ENCODE measurements at regions not wholly inside any gene's neighbourhood (a gene's known extent, or its start where the extent isn't known, plus 50 kb on each side); places are given as distances from the start of the nearest gene placed in this dataset.

- H3K36me3 ChIP-seq (ENCODE audit: low read depth): no peaks in the 10 kb centered on the region
- H3K4me3 ChIP-seq: no peak overlapping the region
- H3K4me1 ChIP-seq (ENCODE audit: low read depth): peaks cover 3% of the 10 kb centered on the region
- peak in 2 of 3 donors; percentile 59 to 60 for DNase-seq
- TF ChIP-seq CTCF (IDR thresholded peaks at IDR 0.05): peak; percentile 9
- H3K9me3 ChIP-seq: no peaks in the 10 kb centered on the region
- ATAC-seq: peak; percentile 69
- intact Hi-C loops (cut with DNase I, micrococcal nuclease): no loop called here
These were observed 114.8 kb upstream of the CD93 start for GRCh38 chr20:23200914-23201313.

DNA sequence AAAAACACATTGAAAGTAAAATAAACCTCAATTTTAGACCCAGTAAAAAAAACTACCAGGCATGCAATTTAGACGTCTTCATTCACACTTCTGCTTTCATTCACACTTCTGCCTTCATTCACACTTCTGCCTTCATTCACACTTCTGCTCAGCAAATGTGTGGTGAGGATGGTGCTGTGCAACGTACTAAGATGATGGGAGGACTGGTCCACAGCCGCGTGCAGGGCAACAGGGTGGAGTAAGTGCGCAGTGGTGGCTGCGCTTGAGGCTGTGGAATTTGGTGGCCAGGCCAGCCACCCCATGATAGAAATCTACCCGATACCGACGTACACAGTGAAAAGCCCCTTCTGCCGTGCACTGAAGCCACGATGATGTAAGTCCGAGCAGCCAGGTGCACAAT lies 114.3 kb upstream of the CD93 start:
- peaks cover 3% of the 10 kb centered on the region for H3K4me1 ChIP-seq (ENCODE audit: low read depth)
- intact Hi-C loops (cut with DNase I, micrococcal nuclease): no loop called here
- no peak for DNase-seq
- H3K36me3 ChIP-seq (ENCODE audit: low read depth): no peaks in the 10 kb centered on the region
- H3K9me3 ChIP-seq: no peaks in the 10 kb centered on the region
- TF ChIP-seq CTCF (IDR thresholded peaks at IDR 0.05): no peak
- no peak for ATAC-seq
- no peak overlapping the region for H3K4me3 ChIP-seq

DNA sequence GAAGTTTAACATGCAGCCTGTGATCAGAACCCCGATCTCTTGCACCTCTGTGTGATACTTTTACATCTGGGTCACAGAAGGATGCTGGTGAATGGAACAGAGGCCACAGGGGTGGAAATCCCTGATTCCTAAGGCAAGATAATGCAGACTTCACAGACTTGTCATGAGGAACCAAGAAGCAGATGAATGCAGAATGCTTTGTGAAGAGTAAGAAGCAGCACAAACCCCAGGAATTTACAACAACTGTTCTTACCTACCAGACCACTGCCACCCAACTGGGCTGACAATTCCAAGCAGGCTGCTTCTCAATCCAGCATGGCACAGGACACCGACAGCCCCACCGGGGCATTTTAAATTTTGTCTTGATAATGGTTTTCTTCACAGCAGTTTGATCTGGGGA lies 113.2 kb upstream of the CD93 start:
- no peak overlapping the region for H3K4me3 ChIP-seq
- ATAC-seq: no peak
- DNase-seq: no peak
- TF ChIP-seq CTCF (IDR thresholded peaks at IDR 0.05): no peak
- no peaks in the 10 kb centered on the region for H3K9me3 ChIP-seq
- no peaks in the 10 kb centered on the region for H3K4me1 ChIP-seq (ENCODE audit: low read depth)
- no peaks in the 10 kb centered on the region for H3K36me3 ChIP-seq (ENCODE audit: low read depth)
- intact Hi-C loops (cut with DNase I, micrococcal nuclease): no loop called here

DNA sequence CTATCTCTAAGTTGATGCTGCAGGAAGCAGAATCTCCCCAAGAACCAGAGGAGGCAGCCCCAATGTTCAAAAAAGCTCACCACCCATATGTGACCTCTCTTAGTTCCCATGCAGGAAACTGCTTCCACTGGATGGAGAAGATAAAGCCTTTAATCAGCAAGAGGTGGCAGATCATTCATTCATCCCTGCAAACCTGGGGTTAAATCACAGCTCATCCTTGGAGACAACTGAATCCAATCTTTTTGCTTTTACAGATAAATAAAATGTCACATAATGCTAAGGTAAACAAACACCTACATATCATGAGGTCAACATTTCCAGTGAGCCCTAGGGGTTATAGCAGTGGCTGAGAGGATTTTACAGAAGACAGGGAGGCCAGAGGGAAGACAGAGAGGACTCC lies 112.7 kb upstream of the CD93 start:
- ATAC-seq (no peak), DNase-seq (no peak)
- no peak for TF ChIP-seq CTCF (IDR thresholded peaks at IDR 0.05)
- Histone ChIP-seq H3K36me3 (ENCODE audit: low read depth) (no peaks in the 10 kb centered on the region), H3K4me3 (no peak overlapping the region), H3K4me1 (ENCODE audit: low read depth) (no peaks in the 10 kb centered on the region), H3K9me3 (no peaks in the 10 kb centered on the region)
- intact Hi-C loops (cut with DNase I, micrococcal nuclease): no loop called here

GRCh38 chr20:23197836-23198235 lies 111.7 kb upstream of the CD93 start:
- H3K36me3 ChIP-seq (ENCODE audit: low read depth): no peaks in the 10 kb centered on the region
- no peaks in the 10 kb centered on the region for H3K9me3 ChIP-seq
- ATAC-seq (no peak), DNase-seq (no peak)
- intact Hi-C loops (cut with DNase I, micrococcal nuclease): no loop called here
- H3K4me3 ChIP-seq: no peak overlapping the region
- no peaks in the 10 kb centered on the region for H3K4me1 ChIP-seq (ENCODE audit: low read depth)
- no peak for TF ChIP-seq CTCF (IDR thresholded peaks at IDR 0.05)

GRCh38 chr20:23195636-23196035 lies 109.5 kb upstream of the CD93 start:
- H3K4me1 ChIP-seq (ENCODE audit: low read depth): no peaks in the 10 kb centered on the region
- no peaks in the 10 kb centered on the region for H3K36me3 ChIP-seq (ENCODE audit: low read depth)
- TF ChIP-seq CTCF (IDR thresholded peaks at IDR 0.05): no peak
- H3K4me3 ChIP-seq: no peak overlapping the region
- no peak for DNase-seq
- intact Hi-C loops (cut with DNase I, micrococcal nuclease): no loop called here
- no peak for ATAC-seq
- no peaks in the 10 kb centered on the region for H3K9me3 ChIP-seq

Measured in mucosa of descending colon (tissue), 3 donors.